Muscle layer of duodenum (tissue), 2 donors: ENCODE measurements at regions not wholly inside any gene's neighbourhood (a gene's known extent, or its start where the extent isn't known, plus 50 kb on each side); places are given as distances from the start of the nearest gene placed in this dataset.

Experiments used
- H3K27ac ChIP-seq: one replicate; pipeline ENCODE4 v1.7.0; 2013; ENCODE audit warnings: mild to moderate bottlenecking, low read length
- H3K27me3 ChIP-seq: one replicate; pipeline ENCODE4 v1.7.0; 2013; ENCODE audit warnings: low read depth, mild to moderate bottlenecking, control low read depth, low read length
- H3K36me3 ChIP-seq, 2 donors: one replicate each; pipeline ENCODE4 v1.7.0; 2013; ENCODE audit warnings: low read length in 2 of 2, control low read depth in 1 of 2, mild to moderate bottlenecking in 1 of 2; ENCODE audit not compliant: insufficient read depth in 2 of 2, control insufficient read depth in 1 of 2
- H3K4me1 ChIP-seq, 2 donors: one replicate each; pipeline ENCODE4 v1.7.0; 2013; ENCODE audit warnings: low read length in 2 of 2, mild to moderate bottlenecking in 2 of 2, control low read depth in 1 of 2, moderate library complexity in 1 of 2; ENCODE audit not compliant: insufficient read depth in 2 of 2, control insufficient read depth in 1 of 2
- H3K4me3 ChIP-seq, 2 donors: one replicate each; pipeline ENCODE4 v1.7.0; 2013; ENCODE audit warnings: low read length in 2 of 2, low read depth in 1 of 2, mild to moderate bottlenecking in 1 of 2
- H3K9me3 ChIP-seq, 2 donors: one replicate each; pipeline ENCODE4 v1.7.0; 2013; ENCODE audit warnings: low read length in 2 of 2, control low read depth in 1 of 2, mild to moderate bottlenecking in 1 of 2; ENCODE audit not compliant: control insufficient read depth in 1 of 2
- donor health status: healthy.

DNA sequence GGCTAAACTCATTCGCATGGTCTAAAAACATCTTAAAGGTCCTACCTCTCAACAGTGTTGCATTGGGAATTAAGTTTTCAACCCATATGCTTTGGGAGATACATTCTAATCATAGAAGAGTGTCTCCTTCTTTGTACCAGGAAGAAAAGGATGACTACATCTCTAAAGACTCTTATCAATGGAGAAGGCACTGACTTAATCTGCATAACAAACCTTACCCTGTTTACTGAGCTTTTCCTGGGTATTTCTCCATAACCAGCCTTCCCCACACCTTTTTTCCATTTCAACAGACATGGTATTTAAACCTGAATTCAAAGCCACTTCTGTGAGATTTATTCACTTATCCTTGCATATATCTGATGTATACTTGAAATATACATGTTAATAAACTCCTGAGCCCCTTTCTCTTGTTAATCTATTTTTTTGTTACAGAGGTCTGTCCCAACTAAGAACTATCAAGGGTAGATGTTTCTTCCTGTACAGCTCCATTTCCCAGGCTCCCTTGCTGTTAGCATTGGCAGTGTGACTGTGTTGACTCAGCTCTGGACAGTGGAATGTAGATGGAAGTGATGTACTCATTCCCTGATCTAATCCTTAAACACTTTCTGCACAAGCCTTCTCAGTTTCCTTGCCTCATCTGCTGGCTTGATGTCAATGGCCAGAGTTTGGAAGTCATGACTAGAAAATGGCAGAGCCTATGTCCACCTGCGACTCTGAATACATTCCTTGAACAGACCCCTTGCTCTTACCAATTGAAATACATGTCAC, 148.9 kb upstream of the CPEB2 start:
- Histone ChIP-seq H3K4me1 (no peaks in the 10 kb centered on the region), H3K36me3 (no peaks in the 10 kb centered on the region), H3K27me3 (no peaks in the 10 kb centered on the region), H3K4me3 (no peak overlapping the region), H3K9me3 (peaks cover 0 to 4% of the 10 kb centered on the region in 2 donors), H3K27ac (no peak overlapping the region)

DNA sequence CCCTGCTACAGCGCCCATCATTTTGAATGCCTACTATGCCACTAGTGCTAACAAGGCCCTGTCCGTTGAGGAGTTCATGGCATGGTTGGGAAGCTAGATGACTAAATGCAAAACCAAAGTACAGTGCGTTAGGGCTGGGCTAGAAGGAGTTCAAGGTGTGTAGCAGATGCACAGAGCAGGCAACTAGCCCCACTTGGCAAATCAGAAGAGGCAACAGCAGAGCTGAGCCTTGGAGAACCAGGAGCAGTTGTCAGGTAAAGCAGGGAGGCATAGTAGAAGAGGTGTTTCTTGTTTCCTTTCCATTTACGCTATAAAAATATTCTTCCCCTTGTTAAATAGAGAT, 146.6 kb upstream of the CPEB2 start:
- Histone ChIP-seq H3K27ac (no peak overlapping the region), H3K4me1 (no peaks in the 10 kb centered on the region)

DNA sequence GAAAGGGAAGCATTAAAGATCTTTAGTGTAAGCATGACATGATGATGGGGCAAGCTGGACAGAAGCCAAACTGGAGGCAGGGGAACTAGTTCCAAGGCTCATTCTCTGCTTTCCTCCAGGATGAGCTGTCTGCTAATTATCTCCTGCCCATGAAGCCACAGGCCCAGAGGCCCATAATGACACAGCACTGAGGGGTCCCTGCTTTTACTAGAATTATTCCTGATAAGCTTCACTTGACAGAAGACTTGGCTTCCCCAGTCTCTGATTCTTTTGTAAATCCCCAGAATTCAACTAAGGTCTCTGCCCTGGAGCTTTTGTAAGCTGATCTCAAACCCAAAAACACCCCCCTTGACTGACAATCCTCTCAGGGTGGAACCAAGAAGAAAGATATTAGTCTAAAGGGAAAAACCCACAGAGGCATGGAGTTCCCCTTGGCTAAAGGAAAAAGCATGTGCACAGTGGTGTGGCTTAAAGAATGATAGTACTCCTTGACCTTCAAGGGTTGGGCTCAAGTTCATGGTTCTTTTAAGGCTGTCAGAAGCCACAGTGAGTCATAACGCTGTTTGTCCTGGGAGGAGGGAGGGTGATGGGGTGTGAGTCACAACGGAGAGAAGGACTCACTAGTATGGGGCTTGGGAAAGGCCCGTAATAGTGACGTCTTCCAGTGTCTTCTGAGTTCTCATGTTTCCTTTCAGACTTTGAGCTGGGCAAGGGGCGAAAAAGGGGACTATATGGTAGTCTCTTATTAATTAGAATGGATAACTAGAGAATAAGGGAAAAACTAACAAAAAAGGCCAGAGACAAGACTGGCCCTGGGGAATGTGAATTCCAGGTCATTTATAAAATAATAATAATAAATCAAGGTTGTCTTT, 146.0 kb upstream of the CPEB2 start:
- Histone ChIP-seq H3K4me3 (no peak overlapping the region), H3K36me3 (no peaks in the 10 kb centered on the region), H3K4me1 (no peaks in the 10 kb centered on the region), H3K9me3 (peaks cover 0 to 4% of the 10 kb centered on the region in 2 donors), H3K27me3 (no peaks in the 10 kb centered on the region), H3K27ac (peak overlapping the region; percentile 67)

More for the DNA sequence above, 146.6 kb upstream of the CPEB2 start:
- peaks cover 0 to 4% of the 10 kb centered on the region in 2 donors for H3K9me3 ChIP-seq
- no peaks in the 10 kb centered on the region for H3K27me3 ChIP-seq
- no peaks in the 10 kb centered on the region for H3K36me3 ChIP-seq
- no peak overlapping the region for H3K4me3 ChIP-seq

GRCh38 chr4:14856934-14857235, 145.4 kb upstream of the CPEB2 start:
- Histone ChIP-seq H3K27ac (no peak overlapping the region), H3K4me3 (no peak overlapping the region)

GRCh38 chr4:14857475-14857874, 144.8 kb upstream of the CPEB2 start:
- Histone ChIP-seq H3K27ac (no peak overlapping the region), H3K36me3 (no peaks in the 10 kb centered on the region), H3K4me1 (no peaks in the 10 kb centered on the region), H3K4me3 (no peak overlapping the region), H3K27me3 (no peaks in the 10 kb centered on the region), H3K9me3 (peaks cover 0 to 4% of the 10 kb centered on the region in 2 donors)

More at GRCh38 chr4:14856934-14857235, 145.4 kb upstream of the CPEB2 start:
- H3K4me1 ChIP-seq, result no peaks in the 10 kb centered on the region
- H3K27me3 ChIP-seq, result no peaks in the 10 kb centered on the region
- H3K36me3 ChIP-seq, result no peaks in the 10 kb centered on the region
- H3K9me3 ChIP-seq, result peaks cover 0 to 4% of the 10 kb centered on the region in 2 donors

- Histone ChIP-seq H3K4me1 (peaks cover 0 to 3% of the 10 kb centered on the region in 2 donors), H3K36me3 (no peaks in the 10 kb centered on the region), H3K4me3 (no peak overlapping the region), H3K9me3 (peaks cover 0 to 4% of the 10 kb centered on the region in 2 donors), H3K27ac (no peak overlapping the region), H3K27me3 (no peaks in the 10 kb centered on the region)
These were observed 144.3 kb upstream of the CPEB2 start for GRCh38 chr4:14857981-14858380.

- H3K4me3 ChIP-seq, result no peak overlapping the region
- H3K27me3 ChIP-seq, result no peaks in the 10 kb centered on the region
- no peaks in the 10 kb centered on the region for H3K36me3 ChIP-seq
- H3K27ac ChIP-seq, result no peak overlapping the region
- peaks cover 0 to 11% of the 10 kb centered on the region in 2 donors for H3K4me1 ChIP-seq
- H3K9me3 ChIP-seq, result no peaks in the 10 kb centered on the region
These were observed 139.4 kb upstream of the CPEB2 start for GRCh38 chr4:14862891-14863290.

DNA sequence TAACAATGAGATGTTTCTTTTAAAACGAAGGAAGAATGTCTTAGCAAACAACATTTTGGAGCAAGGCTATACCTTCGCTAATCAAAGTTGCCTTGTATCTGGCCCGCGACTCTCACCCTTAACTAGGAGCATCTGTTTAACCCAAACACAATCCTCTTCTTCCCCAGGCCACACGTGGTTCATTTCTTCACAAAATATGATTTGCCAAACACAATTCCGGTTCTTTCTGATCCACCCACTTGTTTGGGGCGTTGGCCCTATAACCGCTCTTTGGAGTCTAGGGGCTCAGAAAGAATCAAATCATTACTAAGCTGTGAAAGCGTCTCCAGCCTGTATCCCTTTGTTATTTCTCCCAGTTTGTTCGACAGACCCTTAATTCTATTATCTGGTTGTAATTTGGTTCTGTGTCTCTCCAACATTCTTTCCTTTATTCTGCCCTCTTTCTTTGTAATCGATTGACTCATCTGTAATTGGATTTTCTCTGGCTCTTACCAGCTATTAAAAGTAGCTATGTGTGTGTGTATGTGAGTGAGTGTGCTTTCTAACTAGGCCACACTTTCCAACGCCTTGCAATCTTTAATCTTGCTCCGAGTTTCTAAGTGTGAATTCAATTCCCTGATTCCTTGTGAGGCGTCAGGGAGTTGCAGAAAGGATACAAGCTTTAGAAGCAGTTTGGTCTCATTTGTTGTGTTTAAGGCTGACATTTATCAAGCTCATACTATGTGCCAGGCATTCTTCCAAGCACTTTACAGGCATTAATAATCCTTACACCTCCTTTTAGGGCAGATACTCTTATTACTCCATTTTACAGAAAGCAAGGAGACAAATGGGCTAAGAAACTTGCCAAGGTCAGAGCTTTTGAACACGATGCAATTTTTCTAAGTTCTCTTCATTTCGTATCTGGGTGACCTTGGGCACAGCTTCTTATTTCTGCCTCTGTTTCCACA, 138.6 kb upstream of the CPEB2 start:
- peak overlapping the region; percentile 39 for H3K27ac ChIP-seq
- H3K4me1 ChIP-seq, result peaks cover 0 to 11% of the 10 kb centered on the region in 2 donors
- no peaks in the 10 kb centered on the region for H3K9me3 ChIP-seq
- H3K27me3 ChIP-seq, result no peaks in the 10 kb centered on the region
- H3K36me3 ChIP-seq, result no peaks in the 10 kb centered on the region
- H3K4me3 ChIP-seq, result no peak overlapping the region

- no peak overlapping the region for H3K4me3 ChIP-seq
- no peaks in the 10 kb centered on the region for H3K9me3 ChIP-seq
- no peaks in the 10 kb centered on the region for H3K36me3 ChIP-seq
- peaks cover 0 to 16% of the 10 kb centered on the region in 2 donors for H3K4me1 ChIP-seq
- H3K27me3 ChIP-seq, result no peaks in the 10 kb centered on the region
- peak overlapping the region; percentile 39 for H3K27ac ChIP-seq
These were observed 137.8 kb upstream of the CPEB2 start for GRCh38 chr4:14864365-14865030.

DNA sequence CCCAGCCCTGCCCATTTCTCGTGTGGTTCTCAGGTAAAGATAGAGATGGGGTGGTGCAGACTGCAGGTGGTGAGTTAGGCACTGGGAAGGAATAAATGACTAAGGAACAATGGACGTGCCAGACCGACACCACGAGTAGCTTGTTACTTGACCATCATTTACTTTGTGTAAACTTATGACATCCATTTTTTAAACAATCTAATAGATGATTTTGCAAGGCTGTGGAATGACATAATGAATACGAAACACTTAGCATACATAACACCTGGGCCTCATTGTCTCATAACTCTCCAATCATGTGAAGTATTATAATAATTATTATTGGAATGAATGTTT, 137.3 kb upstream of the CPEB2 start:
- Histone ChIP-seq H3K36me3 (no peaks in the 10 kb centered on the region), H3K27ac (no peak overlapping the region), H3K9me3 (no peaks in the 10 kb centered on the region), H3K4me3 (no peak overlapping the region), H3K4me1 (peaks cover 0 to 16% of the 10 kb centered on the region in 2 donors), H3K27me3 (no peaks in the 10 kb centered on the region)
